Endothelial cell of umbilical vein (primary cell): ENCODE measurements at regions not wholly inside any gene's neighbourhood (a gene's known extent, or its start where the extent isn't known, plus 50 kb on each side); places are given as distances from the start of the nearest gene placed in this dataset.

Experiments used
- CTCF ChIP-seq, 2 donors: IDR thresholded peaks; 1 replicate in 1 of 2; 2 replicates in 1 of 2; pipeline ENCODE4 v1.5.1; 2011; ENCODE audit warnings: low read length in 2 of 2, mild to moderate bottlenecking in 2 of 2, moderate library complexity in 2 of 2, control low read depth in 1 of 2, inconsistent platforms in 1 of 2, low read depth in 1 of 2; ENCODE audit not compliant: insufficient read depth in 1 of 2; ENCODE audit errors: extremely low read depth in 1 of 2
- EZH2 ChIP-seq: IDR thresholded peaks from 2 replicates; pipeline ENCODE4 v1.6.1; 2012; ENCODE audit warnings: borderline replicate concordance, low read depth, mild to moderate bottlenecking, moderate library complexity, low read length, inconsistent platforms; ENCODE audit not compliant: severe bottlenecking
- FOS ChIP-seq: IDR thresholded peaks from 2 replicates; pipeline ENCODE4 v1.6.1; 2011; ENCODE audit warnings: mild to moderate bottlenecking, low read length, moderate library complexity, borderline replicate concordance; ENCODE audit not compliant: insufficient read depth
- JUN ChIP-seq: IDR thresholded peaks from 2 replicates; pipeline ENCODE4 v1.6.1; 2011; ENCODE audit warnings: borderline replicate concordance, low read depth; ENCODE audit not compliant: insufficient read length, insufficient read depth
- MYC ChIP-seq: IDR thresholded peaks from one replicate; pipeline ENCODE4 v1.6.1; 2011; ENCODE audit warnings: mild to moderate bottlenecking, low read depth, low read length
- POLR2A ChIP-seq: IDR thresholded peaks from 2 replicates; pipeline ENCODE4 v1.6.1; 2012; ENCODE audit warnings: low read depth, mild to moderate bottlenecking, control low read depth, low read length
- POLR2AphosphoS5 ChIP-seq: IDR thresholded peaks from 2 replicates; pipeline ENCODE4 v1.6.1; 2012; ENCODE audit warnings: low read depth, mild to moderate bottlenecking, control low read depth, low read length, moderate library complexity; ENCODE audit not compliant: insufficient read depth
- TF ChIP-seq, protein P1 (sequence below): IDR thresholded peaks from 2 replicates; pipeline ENCODE4 v1.6.1; 2011; ENCODE audit not compliant: insufficient read depth, insufficient read length

DNA sequence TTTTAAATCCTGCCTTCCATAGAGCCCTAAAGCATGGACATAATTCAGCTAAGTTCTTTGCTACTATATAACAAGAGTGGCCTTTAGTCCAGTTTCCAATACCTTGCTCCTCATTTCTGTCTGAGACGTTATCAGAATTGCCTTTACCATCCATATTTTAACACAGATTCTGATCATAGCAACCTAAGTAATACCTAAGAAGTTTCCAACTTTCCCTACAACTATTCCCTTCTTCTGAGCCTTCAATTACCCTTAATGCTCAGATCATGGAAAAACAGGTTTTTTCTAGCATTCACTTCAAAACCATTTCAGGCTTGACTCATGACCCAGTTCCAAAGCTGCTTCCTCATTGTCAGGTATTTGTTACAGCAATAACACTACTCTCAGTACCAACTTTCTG, 367.1 kb downstream of the C6orf118 start:
- no peak for TF ChIP-seq CTCF (IDR thresholded peaks at IDR 0.05; ENCODE audit: extremely low read depth in 1 of 2, insufficient read depth in 1 of 2, low read depth in 1 of 2, low read length in 2 of 2)
- TF ChIP-seq, protein P1, sequence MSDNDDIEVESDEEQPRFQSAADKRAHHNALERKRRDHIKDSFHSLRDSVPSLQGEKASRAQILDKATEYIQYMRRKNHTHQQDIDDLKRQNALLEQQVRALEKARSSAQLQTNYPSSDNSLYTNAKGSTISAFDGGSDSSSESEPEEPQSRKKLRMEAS, result no peak
- TF ChIP-seq POLR2AphosphoS5, result no peak
- TF ChIP-seq EZH2, result no peak
- no peak for TF ChIP-seq JUN
- no peak for TF ChIP-seq MYC
- TF ChIP-seq POLR2A, result no peak
- TF ChIP-seq FOS, result no peak
